ENCODE measurements at regions not wholly inside any gene's neighbourhood (a gene's known extent, or its start where the extent isn't known, plus 50 kb on each side); places are given as distances from the start of the nearest gene placed in this dataset.

- TF ChIP-seq CTCF (IDR thresholded peaks at IDR 0.05; ENCODE audit: poor library complexity) (peak; percentile 11), EZH2phosphoT487 (IDR thresholded peaks at IDR 0.05; ENCODE audit: low read depth, severe bottlenecking, unreplicated experiment) (no peak)
Observed at GRCh38 chr3:99366663-99367429, 271.5 kb upstream of the COL8A1 start.
